ENCODE measurements at regions not wholly inside any gene's neighbourhood (a gene's known extent, or its start where the extent isn't known, plus 50 kb on each side); places are given as distances from the start of the nearest gene placed in this dataset.

GRCh38 chr4:164115236-164115635 is 620.7 kb downstream of the TMA16 start:
- DNase-seq, result no peak

- peak; percentile 54 to 75 for DNase-seq
Observed at GRCh38 chr4:164116286-164116685, 621.8 kb downstream of the TMA16 start.

GRCh38 chr4:164134388-164134787 is 619.5 kb upstream of the SMIM31 start:
- DNase-seq, result no peak

- DNase-seq, result no peak
Observed at GRCh38 chr4:164136180-164136616, 617.7 kb upstream of the SMIM31 start.

GRCh38 chr4:164138521-164138920 is 615.4 kb upstream of the SMIM31 start:
- no peak for DNase-seq

GRCh38 chr4:164139291-164139690 is 614.6 kb upstream of the SMIM31 start:
- no peak for DNase-seq

GRCh38 chr4:164141755-164142375 is 612.1 kb upstream of the SMIM31 start:
- peak; percentile 13 to 57 for DNase-seq

GRCh38 chr4:164154416-164154815 is 599.5 kb upstream of the SMIM31 start:
- no peak for DNase-seq

- DNase-seq, result no peak
Observed at GRCh38 chr4:164169591-164169990, 584.3 kb upstream of the SMIM31 start.

- DNase-seq, result no peak
Observed at GRCh38 chr4:164177153-164177552, 576.8 kb upstream of the SMIM31 start.

GRCh38 chr4:164177753-164178152 is 576.2 kb upstream of the SMIM31 start:
- DNase-seq, result no peak

GRCh38 chr4:164188236-164188635 is 565.7 kb upstream of the SMIM31 start:
- no peak for DNase-seq

GRCh38 chr4:164192844-164193243 is 561.1 kb upstream of the SMIM31 start:
- no peak for DNase-seq

- DNase-seq, result no peak
Observed at GRCh38 chr4:164193676-164194075, 560.3 kb upstream of the SMIM31 start.

GRCh38 chr4:164197556-164197955 is 556.4 kb upstream of the SMIM31 start:
- DNase-seq, result no peak

GRCh38 chr4:164203476-164203875 is 550.5 kb upstream of the SMIM31 start:
- no peak for DNase-seq

- no peak for DNase-seq
Observed at GRCh38 chr4:164204434-164204833, 549.5 kb upstream of the SMIM31 start.

GRCh38 chr4:164207460-164207859 is 546.5 kb upstream of the SMIM31 start:
- DNase-seq, result no peak

GRCh38 chr4:164210377-164210776 is 543.6 kb upstream of the SMIM31 start:
- no peak for DNase-seq

- no peak for DNase-seq
Observed at GRCh38 chr4:164212134-164212533, 541.8 kb upstream of the SMIM31 start.

GRCh38 chr4:164212714-164213113 is 541.2 kb upstream of the SMIM31 start:
- no peak for DNase-seq

- no peak for DNase-seq
Observed at GRCh38 chr4:164215113-164215741, 538.7 kb upstream of the SMIM31 start.

GRCh38 chr4:164221631-164222030 is 532.3 kb upstream of the SMIM31 start:
- no peak for DNase-seq

GRCh38 chr4:164224871-164225270 is 529.1 kb upstream of the SMIM31 start:
- DNase-seq, result no peak

- DNase-seq, result no peak
Observed at GRCh38 chr4:164229255-164229654, 524.7 kb upstream of the SMIM31 start.

Data from NCI-H526 (cell line).